Fibroblast of the aortic adventitia (primary cell): ENCODE measurements at regions not wholly inside any gene's neighbourhood (a gene's known extent, or its start where the extent isn't known, plus 50 kb on each side); places are given as distances from the start of the nearest gene placed in this dataset.

Source experiments
- DNase-seq: peaks from one replicate; pipeline ENCODE4 v3.0.0-alpha.2; 2010; ENCODE audit warnings: low read depth
- H3K4me3 ChIP-seq: 2 replicates; pipeline ENCODE4 v1.5.1; 2011; ENCODE audit warnings: low read depth, mild to moderate bottlenecking, control low read depth, low read length, moderate library complexity
- TF ChIP-seq, protein P1 (sequence below): IDR thresholded peaks from 2 replicates; pipeline ENCODE4 v1.5.1; 2011; ENCODE audit warnings: mild to moderate bottlenecking, low read length, control low read depth, inconsistent platforms; ENCODE audit not compliant: insufficient read depth

- H3K4me3 ChIP-seq, result no peak overlapping the region
- TF ChIP-seq, protein P1, sequence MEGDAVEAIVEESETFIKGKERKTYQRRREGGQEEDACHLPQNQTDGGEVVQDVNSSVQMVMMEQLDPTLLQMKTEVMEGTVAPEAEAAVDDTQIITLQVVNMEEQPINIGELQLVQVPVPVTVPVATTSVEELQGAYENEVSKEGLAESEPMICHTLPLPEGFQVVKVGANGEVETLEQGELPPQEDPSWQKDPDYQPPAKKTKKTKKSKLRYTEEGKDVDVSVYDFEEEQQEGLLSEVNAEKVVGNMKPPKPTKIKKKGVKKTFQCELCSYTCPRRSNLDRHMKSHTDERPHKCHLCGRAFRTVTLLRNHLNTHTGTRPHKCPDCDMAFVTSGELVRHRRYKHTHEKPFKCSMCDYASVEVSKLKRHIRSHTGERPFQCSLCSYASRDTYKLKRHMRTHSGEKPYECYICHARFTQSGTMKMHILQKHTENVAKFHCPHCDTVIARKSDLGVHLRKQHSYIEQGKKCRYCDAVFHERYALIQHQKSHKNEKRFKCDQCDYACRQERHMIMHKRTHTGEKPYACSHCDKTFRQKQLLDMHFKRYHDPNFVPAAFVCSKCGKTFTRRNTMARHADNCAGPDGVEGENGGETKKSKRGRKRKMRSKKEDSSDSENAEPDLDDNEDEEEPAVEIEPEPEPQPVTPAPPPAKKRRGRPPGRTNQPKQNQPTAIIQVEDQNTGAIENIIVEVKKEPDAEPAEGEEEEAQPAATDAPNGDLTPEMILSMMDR, result no peak
- DNase-seq, result no peak
Measured at GRCh38 chr6:14758421-14759081, 487.3 kb upstream of the JARID2 start.

- TF ChIP-seq, protein P1, result no peak
Measured at GRCh38 chr6:14759976-14760672, 485.7 kb upstream of the JARID2 start.

DNA sequence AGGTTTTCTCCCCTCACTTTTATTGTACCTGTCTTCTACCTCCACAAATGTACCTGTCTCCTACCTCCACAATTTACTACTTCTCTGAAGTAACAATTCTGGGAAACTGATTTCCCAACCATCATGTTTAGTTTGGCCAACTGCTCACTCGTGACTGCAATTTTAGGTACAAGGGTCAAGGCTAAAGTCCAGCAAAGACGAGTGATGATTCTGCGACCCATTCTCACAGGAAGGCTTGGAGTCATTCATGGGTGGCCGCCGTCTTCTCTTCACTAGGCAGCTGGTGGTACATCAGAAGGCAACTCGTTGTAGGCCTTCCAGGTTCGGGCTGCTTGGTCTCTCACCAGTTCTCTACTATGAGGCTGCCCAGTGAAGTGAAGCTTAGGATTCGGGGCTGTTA lies 483.8 kb upstream of the JARID2 start:
- TF ChIP-seq, protein P1, result no peak
- H3K4me3 ChIP-seq, result no peak overlapping the region
- DNase-seq, result no peak

More at GRCh38 chr6:14759976-14760672, 485.7 kb upstream of the JARID2 start:
- H3K4me3 ChIP-seq, result no peak overlapping the region
- no peak for DNase-seq

DNA sequence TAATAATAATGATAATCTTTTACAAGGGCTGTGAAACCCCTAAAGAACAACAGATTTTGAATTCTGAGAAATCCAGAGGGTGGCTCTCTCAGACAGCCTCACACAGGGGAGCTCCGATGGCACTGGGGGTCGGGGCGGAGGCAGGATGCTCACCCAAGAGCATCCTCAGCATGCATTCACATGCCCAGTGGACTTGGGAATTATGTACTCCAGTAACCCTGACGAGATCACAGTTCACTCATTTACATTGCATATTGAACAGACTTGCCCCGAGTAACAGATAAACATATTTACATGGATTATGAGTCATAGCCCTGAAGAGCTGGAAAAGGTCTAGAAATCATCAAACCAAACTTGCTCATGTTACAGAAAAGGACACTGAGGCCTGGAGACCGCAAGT lies 482.7 kb upstream of the JARID2 start:
- DNase-seq, result peak; percentile 13
- TF ChIP-seq, protein P1, result no peak
- no peak overlapping the region for H3K4me3 ChIP-seq

- DNase-seq, result no peak
- TF ChIP-seq, protein P1, result no peak
- no peak overlapping the region for H3K4me3 ChIP-seq
Measured at GRCh38 chr6:14763616-14764015, 482.3 kb upstream of the JARID2 start.

DNA sequence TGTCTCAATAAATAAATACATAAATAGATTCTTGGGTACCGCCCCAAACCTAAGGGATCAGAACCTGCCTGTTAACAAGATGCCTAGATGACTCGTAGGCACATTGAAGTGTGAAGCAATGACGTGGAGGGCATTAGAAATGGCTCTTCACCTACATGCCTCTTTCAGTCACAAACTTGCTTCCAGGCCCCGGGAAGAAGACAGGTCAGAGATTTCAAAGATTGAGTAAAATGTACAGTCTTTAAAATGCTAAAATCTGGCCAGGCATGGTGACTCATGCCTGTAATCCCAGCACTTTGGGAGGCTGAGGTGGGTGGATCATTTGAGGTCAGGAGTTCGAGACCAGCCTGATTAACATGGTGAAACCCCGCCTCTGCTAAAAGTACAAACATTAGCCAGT lies 480.8 kb upstream of the JARID2 start:
- TF ChIP-seq, protein P1, result no peak
- DNase-seq, result peak; percentile 23
- H3K4me3 ChIP-seq, result no peak overlapping the region
